HG02678 (cell line): ENCODE measurements at regions not wholly inside any gene's neighbourhood (a gene's known extent, or its start where the extent isn't known, plus 50 kb on each side); places are given as distances from the start of the nearest gene placed in this dataset.
"Not testable (repeated sequence)": the region's sequence is repeated elsewhere in the genome, so short reads cannot be mapped to it uniquely, and the experiment has no call there.

Source experiments
- ATAC-seq: cut with Tn5 transposase; IDR thresholded peaks from one replicate; pipeline ENCODE4 v1.9.1; 2021; ENCODE audit warnings: mild to moderate bottlenecking, moderate library complexity; ENCODE audit not compliant: unreplicated experiment

DNA sequence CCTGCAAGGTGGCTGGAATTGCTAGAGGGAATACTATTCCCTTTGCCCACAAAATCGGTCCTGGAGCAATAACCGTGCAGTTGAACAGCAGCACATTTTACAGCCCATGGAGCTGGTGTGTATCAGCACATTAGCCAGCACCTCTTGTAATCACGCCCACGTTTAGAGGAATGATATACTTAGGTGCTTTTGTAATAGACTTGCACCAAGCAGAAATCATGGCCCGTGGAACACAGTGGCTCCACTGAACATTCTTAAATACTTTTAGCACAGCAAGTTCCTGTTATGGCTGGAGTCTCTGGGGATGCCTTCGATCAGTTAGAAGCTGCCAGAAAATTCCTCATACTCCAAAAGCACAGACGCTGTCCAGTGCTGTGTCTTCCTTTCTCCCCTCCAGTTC is 218.1 kb upstream of the FAM78B start:
- ATAC-seq, result no peak

- no peak for ATAC-seq
Measured at GRCh38 chr1:166390366-166391033, 223.7 kb upstream of the FAM78B start.

GRCh38 chr1:166391279-166392066 is 224.7 kb upstream of the FAM78B start:
- ATAC-seq, result no peak

GRCh38 chr1:166395729-166396128 is 228.9 kb upstream of the FAM78B start:
- no peak for ATAC-seq

GRCh38 chr1:166409253-166410082 is 242.7 kb upstream of the FAM78B start:
- not testable (repeated sequence) for ATAC-seq

- ATAC-seq, result no peak
Measured at GRCh38 chr1:166410083-166410385, 243.2 kb upstream of the FAM78B start.

DNA sequence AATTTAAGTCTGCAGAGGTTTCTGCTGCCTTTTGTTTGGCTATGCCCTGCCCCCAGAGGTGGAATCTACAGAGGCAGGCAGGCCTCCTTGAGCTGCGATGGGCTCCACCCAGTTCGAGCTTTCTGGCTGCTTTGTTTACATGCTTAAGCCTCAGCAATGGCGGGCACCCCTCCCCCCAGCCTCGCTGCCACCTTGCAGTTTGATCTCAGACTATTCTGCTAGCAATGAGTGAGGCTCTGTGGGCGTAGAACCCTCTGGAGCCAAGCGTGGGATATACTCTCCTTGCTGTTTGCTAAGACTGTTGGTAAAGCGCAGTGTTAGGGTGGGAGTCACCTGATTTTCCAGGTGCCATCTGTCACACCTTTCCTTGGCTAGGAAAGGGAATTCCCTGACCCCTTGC is 250.0 kb upstream of the FAM78B start:
- ATAC-seq, result not testable (repeated sequence)

- no peak for ATAC-seq
Measured at GRCh38 chr1:166418344-166418933, 251.6 kb upstream of the FAM78B start.

- not testable (repeated sequence) for ATAC-seq
Measured at GRCh38 chr1:166422586-166422985, 255.8 kb upstream of the FAM78B start.

DNA sequence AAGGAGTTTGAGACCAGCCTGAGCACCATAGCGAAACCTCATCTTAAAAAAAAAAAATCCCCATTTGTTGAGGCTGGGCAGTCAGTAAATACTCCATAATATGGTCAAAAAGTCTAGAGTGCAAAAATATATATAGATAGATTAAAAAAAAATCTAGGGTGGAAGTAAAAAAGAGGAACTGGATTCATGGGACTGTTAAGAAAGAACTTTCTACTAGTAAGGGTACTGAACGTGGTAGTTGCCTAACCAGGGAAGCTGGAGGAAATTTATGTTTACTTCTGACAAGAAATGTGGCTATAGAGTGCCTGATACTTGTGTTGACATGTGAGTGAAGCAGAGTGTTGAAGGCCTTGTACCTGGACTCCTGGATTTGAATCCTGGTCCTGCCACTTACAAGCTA is 265.9 kb upstream of the FAM78B start:
- ATAC-seq, result no peak

DNA sequence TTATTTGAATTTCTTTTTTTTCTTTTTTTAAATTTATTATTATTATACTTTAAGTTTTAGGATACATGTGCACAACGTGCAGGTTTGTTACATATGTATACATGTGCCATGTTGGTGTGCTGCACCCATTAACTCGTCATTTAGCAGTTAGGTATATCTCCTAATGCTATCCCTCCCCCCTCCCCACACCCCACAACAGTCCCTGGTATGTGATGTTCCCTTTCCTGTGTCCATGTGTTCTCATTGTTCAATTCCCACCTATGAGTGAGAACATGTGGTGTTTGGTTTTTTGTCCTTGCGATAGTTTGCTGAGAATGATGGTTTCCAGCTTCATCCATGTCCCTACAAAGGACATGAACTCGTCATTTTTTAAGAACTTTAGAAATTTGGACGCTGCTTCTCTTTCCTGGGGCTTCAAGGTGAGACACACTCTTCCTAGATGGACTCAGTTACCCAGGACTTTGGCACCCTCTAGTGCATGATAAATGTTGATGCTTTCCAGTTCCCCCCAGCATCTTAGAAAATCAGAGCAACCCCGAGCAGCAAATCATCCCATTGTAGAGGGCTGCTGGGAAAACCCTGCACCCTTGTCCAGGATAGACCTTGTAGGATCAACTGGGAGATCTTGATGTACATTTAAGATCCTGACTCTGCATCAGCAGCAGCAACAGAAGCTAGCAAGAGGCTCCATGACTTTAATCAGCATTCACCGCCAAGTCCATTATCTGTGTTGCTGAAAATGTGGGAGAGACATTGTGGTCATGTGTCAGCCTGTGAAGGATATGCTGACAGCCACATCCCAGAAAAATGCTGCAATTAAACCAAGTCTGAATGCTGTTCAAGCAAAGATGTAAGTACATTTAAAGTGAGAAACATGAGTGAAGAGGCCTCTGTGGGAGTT is 266.9 kb upstream of the FAM78B start:
- ATAC-seq, result peak; percentile 57

DNA sequence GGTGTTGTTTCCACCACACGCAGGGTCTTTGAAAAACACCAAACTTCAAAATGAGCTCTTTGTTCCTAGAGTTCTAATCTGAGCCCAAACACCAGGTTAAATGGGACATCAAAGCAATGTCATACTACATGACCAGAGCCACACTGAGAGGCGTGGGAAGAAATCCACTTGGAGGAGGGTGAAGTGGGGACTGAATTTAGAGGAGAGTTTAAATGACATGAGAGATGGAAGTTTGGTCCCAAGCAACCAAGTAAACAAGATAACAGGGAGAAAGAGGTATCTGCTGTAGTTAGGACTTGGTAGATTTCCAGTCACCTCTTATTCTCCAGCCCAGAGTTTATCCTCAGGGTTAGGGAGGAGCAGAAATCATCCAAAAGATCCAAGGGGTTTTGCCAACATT is 290.9 kb upstream of the FAM78B start:
- ATAC-seq, result no peak

DNA sequence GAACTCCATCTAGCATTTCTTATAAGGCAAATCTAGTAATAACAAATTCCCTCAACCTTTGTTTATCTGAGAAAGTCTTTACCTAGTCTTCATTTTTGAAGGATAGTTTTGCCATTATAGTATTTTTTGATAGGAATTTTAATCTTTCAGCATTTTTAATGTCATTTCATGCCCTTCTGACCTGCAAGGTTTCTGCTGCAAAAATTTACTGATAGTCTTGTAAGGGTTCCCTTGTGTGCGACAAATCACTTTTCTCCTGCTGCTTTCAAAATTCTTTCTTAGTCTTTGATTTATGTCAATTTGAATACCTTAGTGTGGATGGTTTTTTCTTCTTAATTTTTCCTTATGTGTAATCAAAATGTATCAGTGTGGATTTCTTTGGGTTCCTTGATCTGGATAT is 297.5 kb upstream of the FAM78B start:
- ATAC-seq, result no peak

GRCh38 chr1:166470014-166470413 is 303.2 kb upstream of the FAM78B start:
- ATAC-seq, result no peak

DNA sequence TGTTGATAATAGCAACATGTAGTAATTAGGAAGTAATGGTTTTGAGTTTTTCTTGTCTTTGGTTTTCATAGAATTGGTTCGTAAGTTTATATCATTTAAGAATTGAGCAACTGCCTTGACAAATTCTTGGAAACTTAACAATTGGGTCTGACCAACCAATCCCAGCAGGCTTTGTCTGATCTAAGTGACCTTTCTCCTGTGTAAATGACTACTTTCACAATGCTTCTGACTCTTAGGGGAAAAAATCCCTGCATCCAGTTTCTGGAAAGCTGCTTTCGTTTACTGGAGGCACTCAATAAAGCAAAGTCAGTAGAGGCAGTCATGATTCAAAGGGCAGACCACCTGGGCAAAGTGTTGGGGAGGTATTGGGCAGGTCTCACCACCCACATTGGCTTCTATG is 303.6 kb upstream of the FAM78B start:
- ATAC-seq, result no peak

GRCh38 chr1:166471359-166471758 is 304.6 kb upstream of the FAM78B start:
- no peak for ATAC-seq

DNA sequence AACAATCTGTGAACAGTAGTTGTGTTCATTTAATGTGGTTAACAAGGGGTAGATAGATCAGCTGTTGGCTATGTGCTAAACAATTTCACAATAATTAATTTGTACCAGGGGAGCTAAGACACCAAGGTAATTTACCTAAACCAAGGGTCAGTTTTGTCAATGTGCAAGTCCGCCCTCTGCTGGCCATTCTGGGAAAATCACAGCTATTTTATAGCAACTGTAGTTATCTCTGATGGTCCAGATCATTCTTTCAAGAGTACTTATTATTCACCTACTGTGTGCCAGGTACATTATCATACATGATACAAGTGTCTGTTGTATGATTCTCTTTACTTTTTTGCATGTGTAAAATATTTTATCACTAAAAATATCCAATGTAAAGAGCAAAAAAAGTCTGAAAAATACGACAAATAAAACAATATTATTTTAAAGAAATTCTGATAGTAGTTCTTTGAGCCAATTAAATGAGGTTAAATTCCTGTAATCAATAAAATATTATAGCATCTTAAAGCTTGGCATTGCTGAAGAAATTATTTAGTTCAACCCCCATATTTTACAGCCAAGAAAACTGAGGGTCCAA is 312.3 kb upstream of the FAM78B start:
- peak; percentile 81 for ATAC-seq

GRCh38 chr1:166484471-166484870 is 317.7 kb upstream of the FAM78B start:
- no peak for ATAC-seq

- no peak for ATAC-seq
Measured at GRCh38 chr1:166484871-166485270, 318.1 kb upstream of the FAM78B start.

DNA sequence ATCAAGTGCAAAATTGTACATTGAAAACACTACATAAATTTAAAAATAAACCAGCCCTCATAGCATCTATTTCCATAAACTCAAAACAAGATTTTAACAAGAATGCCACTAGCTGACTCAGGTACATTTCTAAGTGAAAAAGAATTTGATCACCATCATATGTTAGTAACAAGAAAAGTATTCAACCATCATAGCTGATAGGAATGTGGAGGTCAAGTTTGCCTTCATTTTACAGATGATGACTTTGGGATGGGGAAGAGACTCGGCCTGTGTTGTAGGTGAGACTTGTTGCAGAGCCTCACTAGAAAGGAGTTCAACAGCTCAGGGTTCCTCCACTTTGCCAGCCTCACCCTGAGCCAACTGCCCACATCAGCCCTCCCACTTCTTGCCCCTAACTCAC is 318.8 kb upstream of the FAM78B start:
- no peak for ATAC-seq
